ENCODE measurements at regions not wholly inside any gene's neighbourhood (a gene's known extent, or its start where the extent isn't known, plus 50 kb on each side); places are given as distances from the start of the nearest gene placed in this dataset.

DNA sequence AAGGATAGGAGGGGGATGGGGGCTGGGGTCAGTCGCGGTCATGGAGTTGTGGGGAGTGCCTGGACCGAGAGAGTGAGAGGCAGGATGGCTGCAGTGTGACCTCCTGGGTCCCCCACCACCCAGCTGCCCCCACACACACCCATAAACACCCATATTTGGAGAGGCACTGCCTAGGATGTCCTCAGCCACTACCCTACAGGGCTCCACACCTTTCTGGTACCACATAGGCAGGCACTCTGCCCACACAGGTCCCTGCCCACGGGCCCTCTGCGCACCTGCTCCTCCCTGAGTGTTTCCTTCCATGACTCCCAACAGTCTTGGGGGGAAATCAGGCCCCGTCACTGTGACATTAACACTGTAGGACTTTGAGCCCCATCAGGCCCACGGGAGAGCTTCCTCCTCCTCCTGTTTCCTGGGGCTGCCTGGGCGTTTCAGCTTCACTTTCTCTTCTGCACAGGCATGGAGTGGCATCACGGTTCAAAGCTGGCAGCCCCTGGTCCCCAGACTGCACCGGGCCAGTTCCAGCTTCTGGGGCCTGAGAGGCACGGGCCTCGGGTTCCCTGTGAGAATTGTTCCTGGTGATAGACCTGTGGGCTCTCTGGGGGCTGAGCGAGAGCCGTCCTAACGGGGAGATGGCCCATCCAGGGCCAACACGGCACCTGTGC is 207.0 kb upstream of the C14orf180 start:
- no peak for TF ChIP-seq CTCF (IDR thresholded peaks at IDR 0.05 in 2 of 3, conservative IDR thresholded peaks at IDR 0.05 in 1 of 3; ENCODE audit: borderline replicate concordance in 1 of 3, insufficient read depth in 1 of 3, low read depth in 2 of 3, low read length in 2 of 3)
- no peak for TF ChIP-seq POLR2A (IDR thresholded peaks at IDR 0.05; ENCODE audit: borderline replicate concordance, extremely low read depth, insufficient read depth, insufficient read length)
- no peak for TF ChIP-seq RAD21 (IDR thresholded peaks at IDR 0.05; ENCODE audit: low read depth)
- TF ChIP-seq REST (IDR thresholded peaks at IDR 0.05; ENCODE audit: low read depth), result no peak
- no peak for TF ChIP-seq POLR2AphosphoS5 (IDR thresholded peaks at IDR 0.05; ENCODE audit: low read depth, low read length)
- no peak for TF ChIP-seq EZH2 (IDR thresholded peaks at IDR 0.05)
- no peak for TF ChIP-seq SP1 (IDR thresholded peaks at IDR 0.05; ENCODE audit: low read depth)
- no peak for TF ChIP-seq SIN3A (IDR thresholded peaks at IDR 0.05; ENCODE audit: low read depth)
